Tibial nerve (tissue), 3 donors: ENCODE measurements at regions not wholly inside any gene's neighbourhood (a gene's known extent, or its start where the extent isn't known, plus 50 kb on each side); places are given as distances from the start of the nearest gene placed in this dataset.

Experiments used
- CTCF ChIP-seq, 5 experiments: fragments of 200-600 bp in 3 of 5; fragments of 450-650 bp in 2 of 5; sonication (generic) in 3 of 5; IDR thresholded peaks; one replicate each; pipeline ENCODE4 v1.5.1; 2016 to 2019; ENCODE audit warnings: antibody characterized with exemption in 5 of 5, mild to moderate bottlenecking in 3 of 5, moderate library complexity in 2 of 5
- POLR2A ChIP-seq, 2 donors: fragments of 450-650 bp; IDR thresholded peaks; one replicate each; pipeline ENCODE4 v1.6.1; 2017; ENCODE audit warnings: antibody characterized with exemption in 2 of 2, mild to moderate bottlenecking in 2 of 2, moderate library complexity in 2 of 2

GRCh38 chr4:106835919-106836318 is 200.2 kb downstream of the DKK2 start:
- TF ChIP-seq CTCF (IDR thresholded peaks at IDR 0.05) = no peak
- no peak for TF ChIP-seq POLR2A (IDR thresholded peaks at IDR 0.05)
